ENCODE measurements at regions not wholly inside any gene's neighbourhood (a gene's known extent, or its start where the extent isn't known, plus 50 kb on each side); places are given as distances from the start of the nearest gene placed in this dataset.

DNA sequence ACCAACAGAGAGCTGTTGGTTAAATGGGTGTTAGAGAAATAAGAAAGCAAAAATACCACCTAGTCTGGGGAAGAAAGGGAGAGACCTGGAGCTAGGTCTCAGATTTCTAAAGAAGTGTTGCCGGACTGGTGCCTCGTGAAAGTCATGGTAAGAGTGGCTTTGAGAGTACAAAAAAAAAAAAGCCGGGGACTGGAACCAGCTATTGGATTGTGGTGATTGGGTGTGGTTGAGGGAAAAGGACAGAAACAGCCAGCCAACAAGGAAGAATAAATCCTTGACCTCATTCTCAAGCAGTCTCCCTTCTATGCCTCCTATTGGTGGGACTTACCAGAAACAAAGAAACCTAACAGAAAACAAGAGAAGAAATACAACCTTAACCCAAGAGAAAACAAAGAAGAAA lies 346.4 kb upstream of the KCNMB2 start:
- TF ChIP-seq SIN3A (IDR thresholded peaks at IDR 0.05; ENCODE audit: borderline replicate concordance, insufficient read depth, low read length) (no peak), REST (IDR thresholded peaks at IDR 0.05; ENCODE audit: insufficient read depth in 1 of 2, low read depth in 2 of 2, low read length in 2 of 2) (no peak), FOXP2 (optimal IDR thresholded peaks at IDR 0.05; ENCODE audit: borderline replicate concordance, extremely low read depth, extremely low read length, insufficient read depth) (no peak), TAF1 (IDR thresholded peaks at IDR 0.05; ENCODE audit: borderline replicate concordance, insufficient read depth, low read length) (no peak), POLR2AphosphoS5 (IDR thresholded peaks at IDR 0.05; ENCODE audit: low read depth, low read length) (no peak)

DNA sequence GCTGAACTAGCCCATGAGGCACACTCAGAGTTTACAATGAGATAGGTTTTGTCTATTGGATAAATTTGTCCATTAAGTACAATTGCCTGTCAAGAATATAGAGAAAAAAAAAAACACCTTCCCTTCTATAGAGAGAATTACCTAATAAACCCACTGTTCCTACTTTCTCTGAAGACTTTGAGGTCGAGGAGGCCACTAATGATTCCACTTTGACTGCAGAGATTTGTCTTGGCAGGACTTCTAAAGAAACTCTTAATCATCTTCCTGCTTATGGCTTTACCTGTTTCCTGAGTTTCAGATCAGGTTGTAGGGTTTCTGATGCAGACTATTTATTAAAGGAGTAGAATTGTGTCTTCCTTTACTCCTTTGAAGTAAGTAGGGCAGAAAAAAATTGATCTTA lies 342.4 kb upstream of the KCNMB2 start:
- TF ChIP-seq REST (IDR thresholded peaks at IDR 0.05; ENCODE audit: insufficient read depth in 1 of 2, low read depth in 2 of 2, low read length in 2 of 2) (no peak), TAF1 (IDR thresholded peaks at IDR 0.05; ENCODE audit: borderline replicate concordance, insufficient read depth, low read length) (no peak), FOXP2 (optimal IDR thresholded peaks at IDR 0.05; ENCODE audit: borderline replicate concordance, extremely low read depth, extremely low read length, insufficient read depth) (no peak), POLR2AphosphoS5 (IDR thresholded peaks at IDR 0.05; ENCODE audit: low read depth, low read length) (no peak), SIN3A (IDR thresholded peaks at IDR 0.05; ENCODE audit: borderline replicate concordance, insufficient read depth, low read length) (no peak)

DNA sequence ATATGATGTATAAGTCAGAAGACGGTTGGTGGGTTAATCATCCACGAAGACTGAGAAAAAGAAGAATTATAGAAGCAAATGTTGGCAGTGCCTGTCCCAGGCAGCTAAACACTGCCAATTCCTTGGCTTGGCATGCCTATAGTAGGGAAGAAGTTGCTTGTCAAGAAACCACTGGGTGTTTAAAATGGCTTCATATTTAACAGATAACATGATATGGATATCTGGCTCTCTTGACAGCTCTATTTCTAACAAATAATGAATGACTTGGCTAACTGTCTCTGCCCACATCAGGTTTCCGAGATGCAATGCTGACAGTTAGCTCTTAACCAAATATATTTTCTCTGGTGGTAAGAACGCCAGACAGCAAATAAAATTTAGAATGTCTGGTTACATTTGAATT lies 341.7 kb upstream of the KCNMB2 start:
- TF ChIP-seq FOXP2 (optimal IDR thresholded peaks at IDR 0.05; ENCODE audit: borderline replicate concordance, extremely low read depth, extremely low read length, insufficient read depth) (no peak), REST (IDR thresholded peaks at IDR 0.05; ENCODE audit: insufficient read depth in 1 of 2, low read depth in 2 of 2, low read length in 2 of 2) (no peak), SIN3A (IDR thresholded peaks at IDR 0.05; ENCODE audit: borderline replicate concordance, insufficient read depth, low read length) (no peak), TAF1 (IDR thresholded peaks at IDR 0.05; ENCODE audit: borderline replicate concordance, insufficient read depth, low read length) (no peak), POLR2AphosphoS5 (IDR thresholded peaks at IDR 0.05; ENCODE audit: low read depth, low read length) (no peak)

GRCh38 chr3:178195824-178196223 lies 340.4 kb upstream of the KCNMB2 start:
- TF ChIP-seq POLR2AphosphoS5 (IDR thresholded peaks at IDR 0.05; ENCODE audit: low read depth, low read length) = no peak
- TF ChIP-seq TAF1 (IDR thresholded peaks at IDR 0.05; ENCODE audit: borderline replicate concordance, insufficient read depth, low read length) = no peak
- no peak for TF ChIP-seq SIN3A (IDR thresholded peaks at IDR 0.05; ENCODE audit: borderline replicate concordance, insufficient read depth, low read length)
- TF ChIP-seq FOXP2 (optimal IDR thresholded peaks at IDR 0.05; ENCODE audit: borderline replicate concordance, extremely low read depth, extremely low read length, insufficient read depth) = no peak
- TF ChIP-seq REST (IDR thresholded peaks at IDR 0.05; ENCODE audit: insufficient read depth in 1 of 2, low read depth in 2 of 2, low read length in 2 of 2) = no peak

GRCh38 chr3:178198329-178198728 lies 337.9 kb upstream of the KCNMB2 start:
- TF ChIP-seq TAF1 (IDR thresholded peaks at IDR 0.05; ENCODE audit: borderline replicate concordance, insufficient read depth, low read length) (no peak), FOXP2 (optimal IDR thresholded peaks at IDR 0.05; ENCODE audit: borderline replicate concordance, extremely low read depth, extremely low read length, insufficient read depth) (no peak), REST (IDR thresholded peaks at IDR 0.05; ENCODE audit: insufficient read depth in 1 of 2, low read depth in 2 of 2, low read length in 2 of 2) (no peak), SIN3A (IDR thresholded peaks at IDR 0.05; ENCODE audit: borderline replicate concordance, insufficient read depth, low read length) (no peak), POLR2AphosphoS5 (IDR thresholded peaks at IDR 0.05; ENCODE audit: low read depth, low read length) (no peak)
